GM21367 (cell line): ENCODE measurements at regions not wholly inside any gene's neighbourhood (a gene's known extent, or its start where the extent isn't known, plus 50 kb on each side); places are given as distances from the start of the nearest gene placed in this dataset.
"Not testable (repeated sequence)": the region's sequence is repeated elsewhere in the genome, so short reads cannot be mapped to it uniquely, and the experiment has no call there.

Experiments used
- ATAC-seq: cut with Tn5 transposase; IDR thresholded peaks from one replicate; pipeline ENCODE4 v1.9.1; 2021; ENCODE audit not compliant: unreplicated experiment

DNA sequence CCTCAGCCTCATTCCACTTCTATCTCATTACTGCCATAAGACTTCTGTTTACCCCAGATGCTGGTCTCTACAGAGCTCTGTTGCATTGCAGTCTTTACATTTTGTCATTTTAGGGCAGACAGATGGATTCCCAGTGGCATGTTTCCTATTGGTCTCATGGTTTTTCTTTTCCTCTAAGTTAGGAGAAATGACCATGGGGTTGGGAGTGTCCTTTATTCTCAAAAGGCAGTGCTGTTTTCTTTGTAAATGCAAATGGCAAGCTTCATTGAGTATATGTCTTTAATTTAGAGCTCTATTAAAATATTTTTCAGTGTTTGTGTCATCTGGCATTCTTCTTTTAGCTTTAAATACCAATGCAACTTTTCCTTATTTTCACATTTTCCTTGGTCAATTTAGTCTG, 57.0 kb downstream of the MSTN start:
- ATAC-seq, result no peak

- no peak for ATAC-seq
Measured at GRCh38 chr2:189999661-190000060, 62.9 kb downstream of the MSTN start.

DNA sequence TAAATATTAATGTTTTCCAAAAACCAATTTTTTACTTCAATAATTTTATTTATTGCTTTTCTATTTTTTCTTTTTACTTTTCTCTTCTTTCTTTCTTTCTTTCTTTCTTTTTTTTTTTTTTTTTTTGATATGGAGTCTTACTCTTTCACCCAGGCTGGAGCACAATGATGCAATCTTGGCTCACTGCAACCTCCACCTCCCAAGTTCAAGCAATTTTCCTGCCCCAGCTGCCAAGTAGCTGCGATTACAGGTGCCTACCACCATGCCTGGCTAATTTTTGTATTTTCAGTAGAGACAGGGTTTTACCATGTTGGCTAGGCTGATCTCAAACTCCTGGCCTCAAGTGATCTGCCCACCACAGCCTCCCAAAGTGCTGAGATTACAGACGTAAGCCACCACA, 63.9 kb downstream of the MSTN start:
- ATAC-seq, result not testable (repeated sequence)

DNA sequence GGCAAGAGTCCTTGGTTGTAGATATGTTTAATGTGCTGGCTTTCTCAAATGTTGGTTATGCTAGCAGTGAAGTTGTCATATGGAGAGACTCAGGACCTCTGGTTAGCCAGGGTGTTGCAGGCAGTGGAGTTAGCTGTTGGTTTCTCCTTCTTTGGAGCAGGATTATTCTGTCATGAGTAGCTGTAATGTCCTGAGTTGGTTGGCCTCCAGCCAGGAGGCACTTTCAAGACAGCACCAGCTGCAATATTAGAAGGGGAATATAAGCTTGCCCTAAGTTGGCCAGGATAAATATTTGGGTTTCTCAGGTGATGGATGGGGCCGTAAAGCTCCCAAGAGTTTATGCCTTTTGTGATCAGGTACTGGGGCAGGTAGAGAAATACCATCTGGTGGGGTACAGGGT, 65.5 kb downstream of the MSTN start:
- no peak for ATAC-seq

DNA sequence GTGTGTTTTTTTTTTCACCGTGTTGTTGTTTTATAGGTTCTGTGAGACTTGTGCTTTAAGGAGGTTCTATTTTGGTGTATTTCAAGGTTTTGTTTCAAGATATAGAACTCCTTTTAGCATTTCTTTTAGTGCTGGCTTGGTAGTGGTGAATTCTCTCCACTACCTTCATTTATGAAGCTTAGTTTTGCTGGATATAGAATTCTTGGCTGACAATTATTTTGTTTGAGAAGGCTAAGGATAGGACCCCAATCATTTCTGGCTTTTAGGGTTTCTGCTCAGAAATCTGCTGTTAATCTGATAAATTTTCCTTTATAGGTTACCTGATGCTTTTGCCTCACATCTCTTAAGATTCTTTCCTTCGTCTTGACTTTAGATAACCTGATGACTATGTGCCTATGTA, 66.8 kb downstream of the MSTN start:
- no peak for ATAC-seq

DNA sequence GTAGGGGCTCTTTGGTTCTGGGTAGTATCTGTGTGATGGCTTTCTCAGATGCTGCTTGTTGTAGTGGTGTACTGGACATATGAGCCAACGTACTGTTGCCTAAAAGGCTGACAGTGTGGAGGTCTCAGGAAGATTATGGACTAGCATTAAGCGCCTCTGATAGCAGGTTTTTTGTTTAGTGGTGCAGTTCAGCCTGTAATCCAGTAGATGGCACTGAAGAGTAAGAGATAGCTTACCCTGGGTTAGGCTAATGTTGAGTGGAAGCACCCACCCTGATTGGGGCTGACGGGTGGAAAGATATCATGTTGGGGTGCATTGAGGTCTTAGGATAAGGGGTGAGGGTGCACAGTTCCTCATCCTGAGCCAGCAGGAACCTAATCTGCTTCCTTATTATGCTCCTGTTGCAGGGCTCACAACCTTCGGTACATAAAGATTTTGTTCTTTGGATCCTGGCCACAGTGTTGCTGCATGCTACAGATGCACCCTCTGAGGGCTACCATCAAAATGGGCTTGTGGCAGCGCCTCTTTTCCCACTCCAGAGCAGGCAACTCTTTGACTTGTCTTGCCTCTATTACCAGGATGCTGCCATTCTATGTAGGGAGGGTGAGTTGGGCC, 79.6 kb downstream of the MSTN start:
- no peak for ATAC-seq

- ATAC-seq, result no peak
Measured at GRCh38 chr2:189982087-189982486, 80.4 kb downstream of the MSTN start.

- not testable (repeated sequence) for ATAC-seq
Measured at GRCh38 chr2:189976488-189976887, 86.0 kb downstream of the MSTN start.

DNA sequence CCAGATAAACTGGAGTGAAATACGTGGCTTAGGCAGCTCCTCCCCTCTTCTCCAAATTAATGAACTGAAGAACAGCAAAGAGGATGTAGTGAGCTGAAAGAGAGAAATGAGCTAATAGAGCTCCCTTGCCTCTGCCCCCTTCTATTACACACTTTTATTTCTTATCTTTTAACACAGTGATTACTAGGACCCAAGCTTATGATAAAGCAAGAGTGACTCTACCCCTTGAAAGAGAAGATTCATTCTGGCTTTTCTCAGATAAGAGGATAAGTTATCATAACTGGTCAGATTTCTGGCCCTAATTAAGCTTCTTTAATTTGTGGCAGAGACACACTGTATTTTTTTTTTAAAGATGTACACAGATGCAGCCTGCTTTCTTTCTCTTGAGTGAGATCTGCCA, 102.2 kb downstream of the MSTN start:
- no peak for ATAC-seq

- ATAC-seq, result no peak
Measured at GRCh38 chr2:189959450-189959849, 103.1 kb downstream of the MSTN start.

- ATAC-seq, result peak; percentile 43
Measured at GRCh38 chr2:189954989-189955388, 107.5 kb downstream of the MSTN start.

DNA sequence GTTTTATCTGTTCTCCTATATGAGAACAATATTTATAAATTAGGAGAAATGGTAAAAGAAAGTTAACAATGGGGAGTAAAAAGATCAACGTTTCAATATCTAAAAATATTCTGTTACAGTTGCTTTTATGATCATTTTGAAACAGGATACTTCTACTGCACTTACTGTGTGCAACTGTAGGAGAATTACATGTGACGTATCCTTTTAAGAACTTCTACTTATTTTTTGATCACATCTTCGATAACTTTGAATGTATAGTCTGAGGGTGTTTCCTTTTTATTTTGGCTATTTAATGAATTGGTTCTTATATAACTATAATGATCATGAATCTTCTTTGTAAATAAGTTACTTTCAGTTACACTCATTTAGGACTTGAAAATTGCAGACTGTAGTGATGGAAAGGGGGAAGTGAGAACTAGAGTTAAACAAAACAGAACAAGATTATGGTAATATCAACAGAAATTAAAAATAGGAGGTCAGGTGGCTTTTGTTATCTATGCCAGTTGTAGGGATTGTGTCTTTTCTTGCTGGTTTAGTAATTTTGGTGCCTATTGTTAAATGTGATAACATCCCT, 109.9 kb downstream of the MSTN start:
- peak; percentile 89 for ATAC-seq

DNA sequence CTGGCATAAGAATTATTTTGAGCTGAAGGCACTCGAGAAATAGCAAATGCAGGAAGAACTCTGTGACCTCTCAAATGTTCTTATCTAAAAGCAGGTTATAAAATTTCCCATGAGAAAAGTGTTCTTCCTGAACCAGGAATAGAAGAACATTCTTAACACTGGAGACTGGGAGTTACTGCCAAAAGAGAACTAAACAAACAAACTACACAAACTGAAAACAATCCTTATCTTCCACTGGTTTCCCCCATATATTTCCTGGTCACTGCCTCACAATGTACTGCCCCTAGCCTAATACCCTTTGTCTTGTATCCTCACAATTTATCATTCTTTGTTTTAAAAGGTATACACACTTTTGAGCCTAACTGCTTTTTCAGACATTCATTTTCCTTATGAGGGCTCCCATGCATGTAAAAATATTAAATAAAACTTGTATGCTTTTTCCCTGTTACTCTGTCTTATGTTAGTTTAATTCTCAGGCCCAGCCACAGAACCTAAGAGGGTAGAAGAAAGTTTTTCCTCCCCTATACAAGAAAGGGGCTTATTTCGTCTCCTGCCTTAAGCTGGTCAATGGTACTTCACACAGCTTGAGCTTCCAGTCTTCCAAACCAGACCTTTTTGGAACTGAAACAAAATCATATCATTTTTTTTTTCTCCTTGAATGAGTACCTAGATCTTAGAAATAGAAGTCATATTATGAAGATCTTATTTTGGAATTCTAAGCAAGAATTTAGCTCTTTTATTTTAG, 110.6 kb downstream of the MSTN start:
- peak; percentile 34 for ATAC-seq

DNA sequence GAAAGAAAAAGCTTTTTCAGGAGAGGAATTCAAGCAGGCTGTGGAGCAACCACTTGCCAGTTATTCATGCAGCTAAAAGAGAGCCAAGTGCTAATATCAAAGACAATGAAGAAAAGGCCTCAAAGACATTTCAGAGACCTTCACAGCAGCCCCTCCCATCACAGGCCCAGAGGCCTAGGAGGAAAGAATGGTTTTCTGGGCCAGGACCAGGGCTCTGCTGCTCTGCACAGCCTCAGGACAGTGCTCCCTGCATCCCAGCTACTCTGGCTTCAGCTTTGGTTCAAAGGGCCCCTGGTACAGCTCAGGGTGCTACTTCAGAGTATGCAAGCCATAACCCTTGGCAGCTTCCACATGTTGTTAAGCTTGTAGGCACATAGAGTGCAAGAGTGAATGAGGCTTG, 119.5 kb downstream of the MSTN start:
- no peak for ATAC-seq

- ATAC-seq, result no peak
Measured at GRCh38 chr2:189940913-189941312, 121.6 kb downstream of the MSTN start.

DNA sequence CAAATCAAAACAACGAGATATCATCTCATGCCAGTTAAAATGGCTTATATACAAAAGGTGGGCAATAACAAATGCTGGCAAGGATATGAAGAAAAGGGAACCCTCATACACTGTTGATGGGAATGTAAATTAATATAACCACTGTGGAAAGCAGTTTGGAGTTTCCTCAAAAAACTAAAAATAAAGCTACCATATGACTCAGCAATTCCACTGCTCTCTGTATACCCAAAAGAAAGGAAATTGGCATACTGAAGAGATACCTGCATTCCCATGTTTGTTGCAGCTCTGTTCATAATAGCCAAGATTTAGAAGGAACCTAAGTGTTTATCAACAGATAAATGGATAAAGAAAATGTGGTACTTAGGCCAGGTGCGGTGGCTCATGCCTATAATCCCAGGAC, 124.8 kb downstream of the MSTN start:
- ATAC-seq, result no peak

- no peak for ATAC-seq
Measured at GRCh38 chr2:189933911-189934399, 128.6 kb downstream of the MSTN start.

DNA sequence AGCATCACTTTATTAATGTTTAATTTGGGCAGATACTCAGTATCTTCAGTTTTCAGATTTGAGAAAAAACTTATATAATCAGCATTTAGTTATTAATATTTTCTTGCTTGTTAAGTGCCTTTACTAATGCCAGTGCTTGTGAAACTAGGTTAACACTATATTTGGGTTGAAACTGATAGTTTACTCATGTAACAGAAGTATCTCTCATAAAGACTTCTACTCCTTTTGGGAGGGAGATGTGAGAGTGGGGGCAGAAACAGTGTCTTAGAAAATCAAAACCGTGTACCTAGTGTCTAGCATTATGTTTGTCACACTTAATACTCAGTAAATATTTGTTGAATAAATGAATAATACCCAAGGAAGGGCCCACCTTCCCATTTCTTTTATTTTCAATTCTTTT, 129.5 kb downstream of the MSTN start:
- peak; percentile 96 for ATAC-seq

DNA sequence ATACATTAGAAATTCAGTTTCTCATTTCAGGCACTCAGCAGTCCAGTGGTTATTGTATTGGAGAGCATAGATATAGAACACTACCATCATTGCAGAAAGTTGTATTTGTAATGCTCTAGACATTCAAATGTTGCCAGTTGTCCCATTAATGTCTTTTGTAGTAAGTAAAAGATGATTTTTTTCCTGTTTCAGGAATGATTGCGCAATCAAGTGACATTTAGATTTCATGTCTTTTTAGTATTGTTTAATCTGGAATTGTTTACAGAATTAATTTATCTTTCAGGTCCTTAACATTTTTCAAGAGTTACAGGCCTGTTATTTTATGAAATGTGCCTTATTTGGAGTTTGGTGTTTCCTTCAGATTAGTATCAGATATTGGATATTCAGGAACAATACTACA, 134.7 kb downstream of the MSTN start:
- ATAC-seq, result no peak
